ENCODE measurements at regions not wholly inside any gene's neighbourhood (a gene's known extent, or its start where the extent isn't known, plus 50 kb on each side); places are given as distances from the start of the nearest gene placed in this dataset.
"Not testable (repeated sequence)": the region's sequence is repeated elsewhere in the genome, so short reads cannot be mapped to it uniquely, and the experiment has no call there.

DNA sequence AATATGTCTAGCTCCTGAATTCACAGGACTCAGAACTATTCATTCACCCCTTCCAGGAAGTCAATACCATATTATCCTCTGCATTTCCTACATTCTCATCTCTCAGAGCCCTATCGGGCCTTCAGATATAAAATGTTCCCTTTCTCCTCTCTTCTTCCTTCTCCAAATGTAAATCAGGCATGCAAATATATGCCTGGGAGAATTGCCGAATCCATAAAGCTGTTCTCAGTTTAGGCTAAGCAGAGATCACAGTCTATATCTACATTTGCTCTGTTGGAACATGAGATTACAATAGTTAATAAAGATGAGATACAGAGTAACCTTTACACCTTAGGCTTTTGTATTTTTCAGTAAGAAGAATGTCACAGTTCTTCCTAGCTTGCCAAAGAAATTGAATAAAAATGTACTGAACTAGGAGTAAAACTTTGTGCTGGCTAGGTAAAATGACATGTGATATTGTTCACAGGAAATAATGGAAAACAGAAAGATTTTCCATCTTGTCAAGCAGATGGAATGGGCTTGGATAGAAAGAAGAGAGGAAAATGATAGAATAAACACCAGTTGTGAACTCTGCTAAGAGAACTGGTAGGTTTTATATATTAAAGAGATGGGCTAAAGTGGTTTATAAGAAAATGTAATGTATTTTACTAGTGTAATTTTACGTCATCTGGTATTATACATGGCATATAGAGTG, 161.5 kb downstream of the NRIP1 start:
- no peak for DNase-seq

DNA sequence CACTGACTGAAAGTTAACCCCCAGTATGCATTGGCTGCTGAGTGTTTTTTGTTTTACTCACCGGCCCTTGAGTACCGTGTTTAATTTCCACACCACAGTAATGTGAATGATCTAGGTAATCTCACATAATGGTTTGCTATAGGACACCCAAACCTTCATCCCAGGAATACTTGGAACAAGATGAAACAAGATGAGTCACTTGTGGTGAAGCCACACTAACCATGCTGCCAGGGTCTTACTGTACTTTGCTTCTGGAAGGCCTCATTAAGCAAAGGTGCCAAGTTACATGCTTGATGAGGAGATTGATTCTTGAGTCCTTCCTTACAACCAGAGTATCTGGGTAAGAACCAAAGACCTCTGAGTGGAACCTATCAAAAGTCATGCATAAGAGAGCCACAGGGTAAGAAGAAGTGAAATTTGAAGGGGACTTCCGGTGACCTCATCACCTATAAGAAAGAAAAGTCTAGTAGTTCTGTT, 163.3 kb downstream of the NRIP1 start:
- no peak for DNase-seq

DNA sequence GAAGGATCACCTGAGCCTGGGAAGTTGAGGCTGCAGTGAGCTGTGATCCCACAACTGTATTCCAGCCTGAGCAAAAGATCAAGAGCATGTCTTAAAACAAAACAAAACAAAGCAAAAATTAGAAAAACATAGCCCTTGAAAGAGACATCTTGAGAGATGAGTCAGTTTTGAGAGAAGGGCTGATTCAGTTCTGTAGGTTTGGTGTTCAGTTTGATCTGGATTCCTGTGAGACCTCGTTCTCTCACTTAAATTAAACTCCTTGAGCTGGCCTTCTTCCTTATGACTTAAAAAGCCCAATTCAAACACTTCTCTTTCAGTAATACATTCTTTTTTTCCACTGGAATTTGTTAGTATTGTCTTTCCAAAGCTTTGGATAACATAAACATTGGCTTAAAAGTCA, 164.2 kb downstream of the NRIP1 start:
- no peak for DNase-seq

DNA sequence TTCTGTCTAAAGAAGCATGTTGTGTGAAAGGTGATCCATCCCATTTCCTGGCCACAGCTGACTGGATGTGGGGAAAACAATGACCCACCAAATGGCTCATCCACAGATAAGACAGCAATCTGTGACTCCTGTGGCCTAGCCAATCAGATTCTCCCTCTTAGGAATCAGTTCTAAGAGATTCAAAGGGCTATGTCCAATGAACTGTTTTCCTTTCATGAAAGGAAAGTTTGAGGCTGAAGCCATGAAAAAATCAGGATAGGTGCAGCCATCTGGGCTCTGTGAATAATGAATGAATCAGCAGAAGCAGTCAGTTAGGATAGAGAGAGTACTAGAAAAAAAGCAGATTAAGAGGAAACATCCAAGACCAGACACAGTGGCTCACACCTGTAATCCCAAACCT, 164.7 kb downstream of the NRIP1 start:
- DNase-seq = no peak

DNA sequence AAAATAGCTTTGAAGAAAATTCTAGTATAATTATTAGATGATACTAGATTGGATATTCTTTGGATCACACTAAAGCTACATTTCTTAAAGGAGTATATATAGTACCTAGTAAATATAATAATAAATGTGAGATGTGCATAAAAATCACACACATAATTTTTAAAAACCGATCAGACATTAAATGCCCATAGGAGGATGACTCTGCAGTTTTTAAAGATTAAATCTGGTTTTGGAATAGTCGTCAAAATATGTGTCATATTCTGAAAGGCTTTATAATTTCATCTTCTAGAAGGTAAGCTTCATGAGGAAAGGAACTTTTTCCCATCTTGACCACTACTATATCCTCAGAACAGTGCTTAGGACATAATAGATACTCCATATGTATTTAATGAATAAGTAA, 169.0 kb downstream of the NRIP1 start:
- DNase-seq = no peak

DNA sequence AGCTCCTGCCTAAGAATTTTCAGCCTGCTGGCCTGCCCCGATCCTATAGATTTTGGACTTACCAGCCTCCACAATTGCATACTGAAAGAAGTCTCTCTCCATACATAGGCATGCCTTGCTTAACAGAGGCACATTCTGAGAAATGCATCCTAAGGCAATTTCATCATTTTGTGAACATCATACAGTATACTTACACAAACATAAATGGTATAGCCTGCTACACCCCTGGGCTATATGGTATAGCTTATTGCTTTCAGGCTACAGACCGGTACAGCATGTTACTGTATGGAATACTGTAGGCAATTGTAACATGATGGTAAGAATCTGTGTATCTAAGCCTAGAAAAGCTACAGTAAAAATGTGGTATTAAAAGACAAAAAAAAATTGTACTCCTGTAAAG, 174.7 kb downstream of the NRIP1 start:
- DNase-seq = no peak

DNA sequence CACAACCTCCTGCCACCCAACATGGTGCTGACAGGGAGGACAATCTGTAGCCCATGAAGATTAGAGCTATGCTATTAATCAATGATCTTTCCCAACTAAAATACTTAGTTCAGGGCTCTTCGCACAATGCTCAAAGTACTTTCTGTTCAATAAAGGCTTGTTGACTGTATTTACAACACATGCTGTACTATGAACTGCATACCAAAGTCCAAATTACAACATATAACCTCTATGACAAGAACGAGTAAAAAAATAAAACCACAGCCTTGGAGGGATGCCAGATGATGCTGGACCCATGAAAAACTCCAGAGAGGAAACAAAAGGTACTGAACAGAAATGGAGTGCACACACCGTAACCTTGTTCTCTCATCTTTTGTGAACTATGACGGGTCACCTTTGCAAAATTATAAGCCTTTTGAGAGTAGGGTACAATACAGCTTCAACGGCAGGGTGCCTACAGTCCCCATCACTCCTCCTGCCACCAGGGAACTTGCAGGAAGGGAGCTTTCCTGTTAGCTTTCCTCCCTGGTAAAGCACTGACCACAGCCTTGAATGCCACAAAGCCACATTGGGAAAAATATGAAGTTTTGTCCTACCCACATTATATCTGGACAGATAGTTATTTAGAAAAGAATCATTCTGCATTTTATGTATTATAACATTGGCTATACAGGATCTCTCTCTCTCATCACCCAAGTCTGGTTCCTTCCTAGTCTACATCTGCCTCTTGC, 175.6 kb downstream of the NRIP1 start:
- no peak for DNase-seq

DNA sequence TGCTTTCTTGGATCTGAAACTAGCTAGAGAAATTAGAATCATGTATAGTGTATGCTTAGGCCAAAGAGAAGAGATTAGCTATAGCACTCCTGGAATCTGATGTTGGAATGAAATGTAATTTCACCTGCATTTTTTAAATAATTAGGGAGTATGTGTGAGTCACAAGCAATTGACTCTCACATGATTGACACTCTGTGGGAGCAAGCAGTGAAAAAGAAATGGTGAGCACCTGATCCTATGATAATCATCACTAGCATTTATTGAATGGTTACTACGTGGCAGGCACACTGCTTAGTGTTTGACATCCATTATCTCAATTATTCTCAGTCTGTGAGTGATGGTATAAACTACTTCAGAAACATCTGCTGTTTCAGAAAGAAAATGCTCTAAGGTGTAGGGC, 176.6 kb downstream of the NRIP1 start:
- no peak for DNase-seq

DNA sequence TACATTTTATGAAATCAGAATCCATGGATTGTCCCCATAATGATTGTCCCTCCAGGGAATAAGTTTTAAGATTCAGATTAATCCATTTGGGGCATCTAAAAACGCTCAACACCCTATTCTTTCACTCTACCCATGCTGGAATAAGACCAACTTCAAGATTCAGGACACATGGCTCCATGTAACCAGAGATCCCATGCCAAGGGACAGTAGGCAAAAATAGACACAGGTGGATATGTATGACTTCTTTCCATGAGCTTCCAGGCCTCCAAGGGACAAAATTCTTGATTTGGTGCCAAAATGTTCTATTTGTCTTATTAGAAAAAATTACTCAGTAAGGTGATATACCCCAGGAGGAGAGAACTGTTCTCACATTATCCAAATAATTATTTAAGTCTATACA, 178.8 kb downstream of the NRIP1 start:
- DNase-seq = no peak

DNA sequence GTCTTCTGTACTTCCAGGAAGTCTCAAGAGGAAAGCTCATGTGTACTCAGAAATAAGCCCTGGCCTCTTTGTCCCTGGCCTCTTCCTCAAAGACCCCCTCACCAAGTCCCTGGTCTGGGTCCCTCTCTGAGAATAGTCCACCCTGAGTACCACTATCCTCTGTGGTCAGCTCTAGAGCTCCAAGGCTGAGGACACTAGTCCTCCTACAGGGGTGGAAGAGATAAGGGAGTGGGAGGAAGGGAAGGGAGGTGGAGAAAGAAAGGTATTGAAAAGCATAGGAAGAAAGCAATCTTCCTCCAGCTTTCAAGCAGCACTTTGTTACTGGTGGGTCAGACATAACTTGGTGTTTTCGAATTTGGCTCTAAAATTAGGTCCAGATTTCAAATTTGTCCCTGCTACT, 181.4 kb downstream of the NRIP1 start:
- no peak for DNase-seq

DNA sequence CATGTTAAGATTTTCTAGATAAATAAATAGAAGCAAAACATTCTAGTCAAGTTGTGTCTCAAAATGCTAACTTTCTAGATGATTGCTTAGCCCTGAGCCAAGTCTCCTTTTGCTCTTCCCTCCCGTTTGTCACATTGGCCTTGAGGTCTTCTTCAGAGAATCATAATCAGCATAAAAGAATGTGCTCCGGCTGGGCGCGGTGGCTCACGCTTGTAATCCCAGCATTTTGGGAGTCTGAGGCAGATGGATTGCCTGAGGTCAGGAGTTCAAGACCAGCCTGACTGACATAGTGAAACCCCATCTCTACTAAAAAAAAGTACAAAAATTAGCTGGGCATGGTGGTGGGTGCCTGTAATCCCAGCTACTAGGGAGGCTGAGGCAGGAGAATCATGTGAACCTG, 182.3 kb downstream of the NRIP1 start:
- DNase-seq = not testable (repeated sequence)

DNA sequence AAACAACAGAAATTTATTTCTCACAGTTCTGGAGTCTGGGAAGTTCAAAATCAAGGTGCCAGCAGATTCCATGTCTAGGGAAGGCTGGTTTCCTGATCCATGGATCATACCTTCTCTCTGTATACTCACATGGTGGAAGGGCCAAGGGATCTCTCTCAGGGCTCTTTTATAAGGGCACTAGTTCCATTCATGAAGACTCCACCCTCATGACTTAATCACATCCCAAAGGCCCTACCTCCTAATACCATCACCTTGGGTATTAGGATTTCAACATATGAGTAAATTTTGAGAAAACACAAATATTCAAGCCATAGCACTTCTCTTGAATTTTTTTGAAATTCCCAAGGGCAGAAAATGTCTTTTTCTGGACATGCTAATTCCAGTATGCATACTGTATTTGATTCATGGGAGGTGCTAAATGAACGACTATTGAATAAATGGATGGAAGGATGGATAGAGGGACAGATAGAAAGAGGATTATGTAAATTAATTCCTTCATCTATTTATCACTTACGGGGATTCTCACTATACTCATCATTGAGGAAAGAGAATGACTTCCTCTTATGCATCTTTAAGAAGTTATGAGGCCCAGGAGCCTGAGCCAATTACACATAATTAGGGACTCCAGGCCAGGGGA, 182.8 kb downstream of the NRIP1 start:
- DNase-seq = no peak

DNA sequence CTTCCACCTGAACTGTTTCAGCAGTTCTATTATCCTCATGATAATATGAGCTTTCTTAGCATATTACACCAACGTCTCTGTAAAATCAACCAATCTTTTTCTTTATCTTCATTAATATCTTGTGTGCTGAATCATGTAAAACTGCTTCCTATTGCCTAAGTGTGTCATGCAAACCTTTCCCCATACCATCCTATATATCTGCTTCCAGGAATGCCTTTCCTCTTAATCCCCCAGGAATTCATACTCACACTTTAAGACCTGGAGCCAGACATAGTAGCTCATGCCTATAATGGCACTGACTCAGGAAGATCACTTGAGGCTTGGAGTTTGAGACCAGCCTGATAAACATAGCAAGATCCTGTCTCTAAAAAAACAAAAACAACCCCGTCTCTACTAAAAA, 183.9 kb downstream of the NRIP1 start:
- no peak for DNase-seq

DNA sequence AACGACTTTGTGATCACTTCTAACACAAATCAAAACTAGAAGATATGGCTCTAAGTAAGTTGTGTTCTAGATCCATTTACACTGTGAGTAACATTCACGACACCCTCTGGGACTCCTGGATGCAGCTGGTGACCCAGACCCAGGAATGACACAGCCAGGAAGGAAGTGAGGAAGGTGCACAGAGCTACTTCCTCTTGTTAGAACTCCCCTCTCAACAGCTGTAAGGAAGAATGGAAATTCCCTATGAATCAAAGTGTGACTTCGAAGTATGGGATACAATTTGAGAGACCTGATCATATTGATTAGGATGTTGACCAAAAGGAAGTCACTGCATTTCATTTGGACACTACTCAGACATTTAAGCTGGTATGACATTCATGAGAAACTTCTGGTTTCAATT, 185.3 kb downstream of the NRIP1 start:
- no peak for DNase-seq

DNA sequence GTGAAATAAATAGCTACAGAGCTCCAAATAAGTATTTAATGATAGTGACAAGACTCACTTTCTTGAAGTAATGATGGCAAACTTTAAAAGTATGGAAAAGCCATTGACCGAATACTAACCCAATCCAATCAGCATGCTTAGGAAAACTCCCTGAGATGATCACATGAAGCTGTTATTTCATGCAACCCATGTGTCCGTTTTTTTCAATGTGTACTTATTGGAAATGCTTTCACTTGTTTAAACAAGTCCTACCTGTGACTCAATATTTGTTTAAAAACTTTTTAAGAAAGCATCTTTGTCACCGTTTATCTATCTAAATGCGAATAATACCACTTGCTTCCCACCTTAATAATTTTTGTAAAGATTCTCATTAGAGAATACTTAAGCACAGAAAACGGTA, 185.8 kb downstream of the NRIP1 start:
- no peak for DNase-seq

DNA sequence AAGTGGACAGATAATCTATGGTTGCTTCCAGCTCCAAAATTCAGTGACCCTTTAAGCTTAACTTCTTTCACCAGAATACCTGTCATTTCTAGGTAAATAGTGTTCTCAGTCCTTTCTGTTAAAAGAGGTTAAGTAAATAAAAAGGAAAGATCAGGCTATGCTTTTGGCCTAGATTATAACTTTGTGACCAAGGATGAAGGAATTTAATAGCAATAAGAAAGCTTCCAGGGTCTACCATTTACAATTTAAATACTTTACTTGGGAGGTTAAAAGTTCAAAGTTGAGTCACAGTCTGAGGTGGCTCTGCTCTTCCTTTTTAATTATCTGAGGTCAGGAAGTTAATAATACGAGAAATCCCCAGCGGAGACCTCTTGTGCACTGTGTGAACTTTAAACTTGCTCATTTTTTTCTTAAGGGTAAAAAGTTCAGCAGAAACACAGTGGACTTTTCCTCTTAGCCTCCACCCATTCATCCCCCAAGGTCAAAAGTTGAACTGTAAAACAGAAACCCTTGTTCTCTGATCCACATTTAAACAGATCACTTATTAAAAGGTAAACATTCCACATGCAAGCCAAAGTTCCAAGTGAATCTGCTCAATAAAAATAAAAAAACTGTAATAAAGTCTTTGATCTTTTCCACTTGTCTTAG, 187.1 kb downstream of the NRIP1 start:
- DNase-seq = no peak

DNA sequence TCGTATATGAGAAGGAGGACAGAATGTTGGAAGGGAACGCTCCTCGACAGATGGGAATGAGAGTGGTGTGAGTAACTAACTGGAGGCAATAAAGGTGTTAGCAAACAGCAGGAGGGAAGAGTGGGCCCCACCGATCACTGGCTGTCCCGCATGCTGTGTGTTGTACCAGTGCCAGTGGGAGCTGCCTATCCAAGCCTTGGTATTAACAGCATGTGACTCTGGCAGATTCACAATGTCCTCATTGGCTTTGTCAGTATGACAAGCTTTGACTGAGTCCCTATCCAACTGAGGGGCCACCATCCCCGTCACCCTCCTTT, 188.3 kb downstream of the NRIP1 start:
- no peak for DNase-seq

DNA sequence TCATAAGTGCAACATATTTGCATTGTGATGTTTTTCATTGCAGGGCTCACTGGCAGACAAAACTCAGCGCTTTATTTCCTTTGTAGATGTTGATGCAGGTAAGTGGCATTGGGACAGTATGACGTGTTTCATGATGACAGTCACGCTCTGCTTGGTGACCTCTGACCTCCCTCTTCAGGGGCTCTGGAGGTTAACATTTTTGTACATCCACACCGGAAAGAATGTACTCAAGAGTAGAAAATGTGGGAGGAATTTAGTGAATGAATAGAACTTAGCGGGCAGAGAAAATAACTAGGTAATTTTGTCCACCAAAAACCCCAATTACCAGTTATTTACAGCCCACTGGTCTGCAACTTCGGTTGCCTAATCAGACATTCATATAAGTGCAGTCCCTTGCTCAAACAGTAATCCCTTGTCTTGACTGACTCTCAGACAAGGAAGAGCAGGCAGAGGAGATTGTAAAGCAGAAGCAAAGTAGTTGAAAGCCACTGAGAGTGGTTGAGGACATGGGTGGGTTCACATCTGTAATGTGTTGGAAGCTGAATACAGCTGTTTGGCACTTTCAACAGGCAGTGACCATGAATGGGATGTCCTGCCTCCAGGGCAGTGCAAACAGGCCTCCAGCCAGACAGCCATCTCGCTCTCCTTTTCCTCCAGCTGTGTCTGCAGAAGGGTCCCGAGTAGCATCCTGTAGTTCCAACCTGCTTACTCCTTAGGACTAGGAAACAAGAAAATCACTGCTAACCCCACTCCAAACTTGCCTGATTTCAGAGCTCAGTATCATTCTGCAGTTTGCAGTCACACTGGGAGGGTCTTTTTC, 188.9 kb downstream of the NRIP1 start:
- DNase-seq = no peak

DNA sequence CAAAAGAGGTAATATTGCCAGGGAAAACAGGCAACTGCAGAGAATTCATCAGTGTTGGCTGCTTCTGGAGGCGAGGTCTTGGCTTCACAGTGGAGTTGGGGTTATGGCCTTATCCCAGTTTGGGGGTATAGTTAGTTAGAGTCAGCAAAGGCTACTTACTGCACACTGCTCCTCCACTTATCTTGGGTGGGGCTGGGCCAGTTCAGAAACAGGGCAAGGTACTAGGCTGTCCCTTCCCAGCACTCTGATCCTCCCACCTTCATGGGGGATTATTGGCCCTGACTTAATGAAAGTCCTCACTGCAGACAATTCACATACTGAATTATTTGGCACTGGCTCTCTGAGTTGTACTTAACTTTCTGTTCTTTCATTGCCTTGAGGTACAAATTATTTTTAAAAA, 189.6 kb downstream of the NRIP1 start:
- DNase-seq = no peak

DNA sequence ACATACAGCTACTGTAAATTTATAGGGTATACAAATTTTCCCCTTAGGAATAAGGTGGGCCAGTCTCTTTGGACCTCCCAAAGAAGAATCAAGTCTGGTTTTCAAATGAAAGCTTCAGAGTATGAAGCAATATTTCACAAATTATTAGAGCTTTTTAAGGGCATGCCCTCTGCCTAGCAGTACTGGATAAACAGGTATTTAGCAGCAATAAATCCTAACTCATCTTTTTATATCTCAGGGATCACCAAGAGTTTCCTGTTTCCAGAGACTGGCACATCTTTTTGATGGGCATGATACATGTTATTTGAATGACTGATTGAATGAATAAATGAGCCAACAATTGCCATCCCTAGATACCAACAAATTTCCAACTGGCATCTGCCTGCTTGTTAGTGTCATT, 190.4 kb downstream of the NRIP1 start:
- no peak for DNase-seq

DNA sequence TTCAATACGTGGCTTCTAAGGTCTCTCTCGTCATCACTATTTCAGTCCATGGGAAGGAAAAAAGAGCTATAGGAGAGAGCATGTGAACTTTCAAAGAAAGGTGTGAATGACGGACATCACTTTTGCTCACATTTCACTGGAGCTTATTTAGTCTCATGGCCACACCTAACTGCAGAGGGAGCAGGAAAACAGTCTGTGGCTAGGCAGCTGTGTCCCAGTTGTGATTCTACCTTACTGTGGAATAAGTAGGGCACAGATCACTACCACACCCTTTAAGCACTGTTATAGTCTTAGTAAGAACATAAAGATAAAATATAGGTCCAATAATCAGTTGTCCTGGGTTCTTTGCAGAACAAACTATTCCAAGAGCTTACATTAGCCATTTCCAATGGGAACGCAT, 192.9 kb downstream of the NRIP1 start:
- no peak for DNase-seq

DNA sequence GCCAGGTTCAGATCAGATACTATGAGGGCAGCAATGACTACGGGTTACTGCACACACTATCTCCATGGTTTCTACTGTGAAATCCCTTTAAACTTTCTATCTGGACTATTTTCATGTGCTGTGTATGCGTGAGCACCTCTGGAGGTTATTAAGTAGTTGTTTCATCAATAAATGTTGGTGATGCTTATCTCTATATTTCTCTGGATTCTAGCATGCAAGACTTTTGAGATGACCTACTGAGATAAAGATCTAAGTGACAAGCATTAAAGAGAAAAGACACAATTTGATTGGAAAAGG, 194.0 kb downstream of the NRIP1 start:
- no peak for DNase-seq

Measured in CD4-positive, alpha-beta T cell treated with Interleukin-12 subunit alpha and Interleukin-12 subunit beta, for 1 hour (primary cell).